ENCODE measurements at regions not wholly inside any gene's neighbourhood (a gene's known extent, or its start where the extent isn't known, plus 50 kb on each side); places are given as distances from the start of the nearest gene placed in this dataset.

GRCh38 chr9:10701906-10702305 lies 89.1 kb upstream of the PTPRD start:
- TF ChIP-seq SUZ12 (IDR thresholded peaks at IDR 0.05) (no peak), HDGF (IDR thresholded peaks at IDR 0.05; ENCODE audit: borderline replicate concordance) (no peak), LEF1 (IDR thresholded peaks at IDR 0.05; ENCODE audit: borderline replicate concordance) (no peak), ZNF384 (IDR thresholded peaks at IDR 0.05) (no peak), ELF4 (IDR thresholded peaks at IDR 0.05) (no peak), PKNOX1 (IDR thresholded peaks at IDR 0.05) (no peak), SP1 (IDR thresholded peaks at IDR 0.05) (no peak), L3MBTL2 (conservative IDR thresholded peaks at IDR 0.05) (no peak), BHLHE40 (IDR thresholded peaks at IDR 0.05; ENCODE audit: borderline replicate concordance) (no peak), TARDBP (IDR thresholded peaks at IDR 0.05) (no peak), ARNT (IDR thresholded peaks at IDR 0.05) (no peak), CTBP1 (IDR thresholded peaks at IDR 0.05; ENCODE audit: borderline replicate concordance) (no peak), NFRKB (IDR thresholded peaks at IDR 0.05) (no peak), FOXM1 (IDR thresholded peaks at IDR 0.05; ENCODE audit: borderline replicate concordance) (no peak)
